Activated T-helper 9 cell treated with anti-CD3 and anti-CD28 coated beads, Interleukin-2, amount 50 U/mL, for 16 hours (primary cell): ENCODE measurements at regions not wholly inside any gene's neighbourhood (a gene's known extent, or its start where the extent isn't known, plus 50 kb on each side); places are given as distances from the start of the nearest gene placed in this dataset.

Experiments used
- DNase-seq: peaks from one replicate; pipeline ENCODE4 v3.0.0-alpha.2; 2020; ENCODE audit warnings: low read depth

GRCh38 chr2:47236503-47237215, 60.3 kb upstream of the CALM2 start:
- no peak for DNase-seq

GRCh38 chr2:47235132-47235531, 58.8 kb upstream of the CALM2 start:
- no peak for DNase-seq

- DNase-seq: no peak
These were observed 58.1 kb upstream of the CALM2 start for GRCh38 chr2:47234456-47234855.

DNA sequence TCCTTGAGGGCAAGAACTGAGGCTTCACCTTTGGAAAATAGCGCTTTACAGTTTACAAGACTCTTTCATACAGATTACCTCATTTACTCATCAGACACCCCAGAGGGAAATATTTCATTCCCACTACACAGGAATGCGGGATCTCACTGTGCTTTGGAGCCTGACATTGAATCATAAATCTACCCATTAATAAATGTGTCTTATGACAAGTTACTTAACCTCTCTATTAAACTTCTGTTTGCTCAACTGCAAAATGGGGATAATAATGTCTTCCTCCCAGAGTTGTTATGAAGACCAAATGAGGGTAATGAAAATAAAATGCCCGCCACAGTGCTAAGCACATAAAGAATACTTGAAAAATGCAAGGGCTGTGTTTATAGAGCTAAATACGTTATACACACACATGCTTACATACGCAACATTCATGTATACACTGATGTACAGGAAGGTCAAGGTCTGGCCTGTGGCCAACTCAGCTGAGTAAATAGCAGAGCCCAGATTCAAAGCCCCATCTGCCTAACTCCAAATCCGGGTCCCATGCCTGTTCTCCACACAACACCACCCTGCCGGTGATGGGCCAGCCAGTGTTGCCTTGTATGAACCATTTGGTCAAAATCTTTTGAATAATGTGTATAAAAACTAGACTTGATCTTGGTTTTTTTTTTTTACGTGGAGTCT, 56.6 kb upstream of the CALM2 start:
- DNase-seq: no peak

DNA sequence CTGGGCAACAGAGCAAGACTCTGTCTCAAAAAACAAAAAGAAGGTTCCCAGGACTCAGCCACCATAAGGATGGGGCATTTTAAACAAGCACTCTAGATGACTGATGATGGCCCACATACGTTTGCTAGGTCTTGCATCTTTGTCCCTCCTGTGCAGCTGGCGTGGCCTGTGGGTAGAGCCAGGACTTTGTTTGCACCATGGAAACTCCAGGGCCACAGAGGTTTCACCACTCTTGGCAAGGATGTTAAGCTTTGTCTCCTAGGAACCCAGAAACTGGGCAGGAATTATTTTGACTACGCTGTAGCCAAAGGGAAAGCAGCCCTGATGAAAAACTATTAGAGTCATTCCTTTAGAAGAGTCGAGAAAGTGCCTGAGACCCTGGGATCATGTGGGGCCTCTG, 54.1 kb upstream of the CALM2 start:
- no peak for DNase-seq

DNA sequence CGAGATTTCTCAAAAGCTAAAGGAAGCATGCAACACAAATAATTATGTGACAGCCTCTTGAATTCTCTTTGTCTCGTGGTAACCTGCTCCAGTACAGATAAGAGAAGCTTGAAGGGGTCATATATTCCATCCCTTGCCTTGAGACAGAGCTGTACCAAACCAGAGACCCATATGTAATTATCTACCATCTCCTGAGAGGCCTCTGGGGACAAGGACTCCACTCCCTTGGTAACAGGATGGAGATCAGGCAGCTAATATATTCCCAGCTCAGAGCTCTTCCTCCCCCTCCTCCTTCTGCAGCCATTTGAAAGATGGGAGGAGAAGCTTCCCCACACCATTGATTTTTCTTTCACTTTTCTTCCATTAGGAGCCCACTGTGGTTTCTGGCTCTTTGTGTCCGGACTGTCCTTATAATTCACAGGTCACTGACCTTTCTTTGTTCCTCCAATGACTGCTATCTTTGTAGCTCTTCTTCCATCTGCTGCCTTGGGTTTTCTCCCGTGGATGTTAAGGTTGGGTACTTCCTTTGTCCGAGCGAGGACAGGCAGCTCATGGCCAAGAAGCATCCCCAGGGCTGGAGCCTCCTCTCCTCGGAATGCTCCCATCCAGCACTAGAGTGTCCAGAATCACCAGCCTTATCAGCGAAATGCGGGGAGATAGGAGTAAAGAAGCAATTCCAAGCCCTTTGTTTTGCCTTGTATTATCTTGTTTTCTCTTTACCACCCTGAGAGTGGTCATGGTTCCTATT, 51.4 kb upstream of the CALM2 start:
- DNase-seq: no peak

DNA sequence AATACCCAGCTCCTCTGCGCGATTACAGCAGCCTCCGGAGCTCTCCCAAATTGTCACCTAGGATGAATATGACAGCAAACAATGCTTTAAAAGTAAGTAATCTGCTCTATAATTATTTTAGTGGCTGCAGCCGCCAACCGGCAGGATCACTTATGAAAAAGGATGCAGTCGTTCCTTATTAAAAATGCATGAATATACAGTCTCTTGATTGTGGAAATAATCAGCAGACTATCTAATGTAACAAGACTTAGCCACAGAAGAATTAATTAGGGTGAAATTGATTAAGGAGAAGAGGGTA, 50.6 kb upstream of the CALM2 start:
- DNase-seq: no peak

DNA sequence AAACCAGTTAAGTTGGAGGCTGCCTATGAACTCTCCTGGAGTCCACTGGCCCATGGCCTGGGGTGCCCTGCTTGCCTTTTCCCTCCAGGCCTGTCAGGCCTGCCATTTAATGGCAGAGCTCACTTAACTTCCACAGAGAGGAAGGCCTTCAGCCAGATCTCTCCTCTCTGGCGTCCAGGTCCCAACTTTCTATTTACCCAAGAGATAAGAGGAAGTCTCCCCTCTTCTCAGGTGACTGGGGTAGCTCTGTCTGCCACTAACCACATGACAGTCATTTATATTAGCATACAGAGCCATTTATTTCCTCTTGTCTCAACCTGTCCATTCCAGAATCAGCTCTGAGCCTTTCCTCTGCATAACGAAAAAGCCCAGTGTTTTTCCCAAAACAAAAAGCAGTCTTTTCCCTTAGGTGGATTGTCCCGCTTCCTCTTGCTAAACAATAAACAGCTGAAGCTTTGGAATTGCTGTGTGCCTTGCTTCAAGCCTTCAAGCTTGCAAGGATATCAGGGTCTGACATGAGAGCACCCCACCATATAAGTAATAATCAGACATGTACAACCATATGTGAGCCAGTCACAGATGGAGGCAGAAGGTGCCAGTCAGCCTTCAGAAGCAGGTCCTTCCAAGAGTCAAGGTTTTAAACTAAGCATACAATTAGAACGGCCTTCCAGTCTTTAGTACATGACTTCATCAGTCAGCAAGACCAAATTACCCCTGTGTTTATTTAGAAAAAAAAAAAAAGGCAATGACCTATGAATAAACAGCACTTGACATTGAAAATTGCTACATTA, 50.0 kb upstream of the CALM2 start:
- DNase-seq: no peak
